ENCODE measurements at regions not wholly inside any gene's neighbourhood (a gene's known extent, or its start where the extent isn't known, plus 50 kb on each side); places are given as distances from the start of the nearest gene placed in this dataset.

- no peak for TF ChIP-seq CTCF (IDR thresholded peaks at IDR 0.05; ENCODE audit: low read depth, low read length)
- TF ChIP-seq POLR2A (IDR thresholded peaks at IDR 0.05; ENCODE audit: extremely low read depth, insufficient read length) = no peak
- no peak for TF ChIP-seq MAX (IDR thresholded peaks at IDR 0.05; ENCODE audit: low read depth, low read length)
These were observed 92.5 kb downstream of the ZIC5 start for GRCh38 chr13:99878921-99879610.
